Spleen (tissue), 11 donors: ENCODE measurements at regions not wholly inside any gene's neighbourhood (a gene's known extent, or its start where the extent isn't known, plus 50 kb on each side); places are given as distances from the start of the nearest gene placed in this dataset.

Experiments used
- DNase-seq: peaks from one replicate; pipeline ENCODE4 v3.0.0-alpha.2; 2020
- H3K27ac ChIP-seq, 8 donors: fragments of 200-600 bp; sonication (generic) in 7 of 8; 1 replicate in 4 of 8; 2 replicates in 4 of 8; pipeline versions ENCODE4 v1.5.0 to v1.8.0; 2016 to 2021; ENCODE audit warnings: inconsistent platforms in 4 of 8, mild to moderate bottlenecking in 4 of 8, moderate library complexity in 1 of 8
- H3K27me3 ChIP-seq, 7 donors: fragments of 200-600 bp; sonication (generic) in 6 of 7; replicated peaks in 1 of 7; 1 replicate in 4 of 7; 2 replicates in 3 of 7; pipeline versions ENCODE4 v1.5.0 to v1.8.0; 2016 to 2021; ENCODE audit warnings: inconsistent platforms in 3 of 7, mild to moderate bottlenecking in 1 of 7
- H3K36me3 ChIP-seq, 6 donors: fragments of 200-600 bp; sonication (generic) in 5 of 6; 1 replicate in 4 of 6; 2 replicates in 2 of 6; pipeline versions ENCODE4 v1.5.0 to v1.8.0; 2016 to 2021; ENCODE audit warnings: inconsistent platforms in 2 of 6
- H3K4me1 ChIP-seq, 6 donors: fragments of 200-600 bp; sonication (generic) in 5 of 6; 1 replicate in 3 of 6; 2 replicates in 3 of 6; pipeline versions ENCODE4 v1.5.0 to v1.8.0; 2016 to 2021; ENCODE audit warnings: inconsistent platforms in 3 of 6
- H3K4me3 ChIP-seq, 8 donors: fragments of 200-600 bp; sonication (generic) in 7 of 8; 1 replicate in 4 of 8; 2 replicates in 4 of 8; pipeline versions ENCODE4 v1.5.0 to v1.8.0; 2016 to 2021; ENCODE audit warnings: inconsistent platforms in 4 of 8, mild to moderate bottlenecking in 4 of 8, moderate library complexity in 2 of 8
- H3K9me3 ChIP-seq, 8 donors: fragments of 200-600 bp; sonication (generic) in 7 of 8; 1 replicate in 4 of 8; 2 replicates in 4 of 8; pipeline versions ENCODE4 v1.5.0 to v1.8.0; 2016 to 2021; ENCODE audit warnings: inconsistent platforms in 4 of 8
- POLR2A ChIP-seq, 3 donors: fragments of 450-650 bp; IDR thresholded peaks; one replicate each; pipeline ENCODE4 v1.5.1; 2017; ENCODE audit warnings: antibody characterized with exemption in 3 of 3, mild to moderate bottlenecking in 1 of 3
- POLR2AphosphoS5 ChIP-seq, 3 donors: sonication (generic); formaldehyde crosslinking; IDR thresholded peaks; one replicate each; pipeline ENCODE4 v1.5.1; 2017; ENCODE audit warnings: antibody characterized with exemption in 3 of 3
- WGBS, 5 donors: extraction: QIAGEN DNeasy Blood & Tissue Kit in 3 of 5; methylation state at CpG; one replicate each; pipeline versions ENCODE4 v1.1.5 to v1.1.7; 2013 to 2018; 5-methylcytosine and 5-hydroxymethylcytosine counted together
- intact Hi-C: fragments of 100-400 bp; cut with DNase I; formaldehyde crosslinking; loops from one replicate; pipeline ENCODE4 v1.15.0; 2023; ENCODE audit warnings: low total_unique reads
- TF ChIP-seq, protein P1 (sequence below), 11 experiments: fragments of 200-600 bp in 7 of 11; fragments of 450-650 bp in 4 of 11; sonication (generic) in 4 of 11; IDR thresholded peaks in 8 of 11; conservative IDR thresholded peaks in 3 of 11; 1 replicate in 7 of 11; 2 replicates in 4 of 11; pipeline versions ENCODE4 v1.4.0 to v1.8.0; 2016 to 2021; ENCODE audit warnings: antibody characterized with exemption in 11 of 11, inconsistent platforms in 4 of 11, mild to moderate bottlenecking in 1 of 11
- donor health status: healthy with polysubstance abuse.
- donor health status: DM: no; HTN: no; CAD: no; lungs with moderate emphysema.
- donor health status: DM: no; HTN: no; CAD: no.
- donor health status: Bipolar disorder and iron deficiency.
- donor health status: healthy.
- donor health status: DM: no; HTN: no; CAD: no.
- donor health status: DM: yes; HTN: yes; CAD: no.

DNA sequence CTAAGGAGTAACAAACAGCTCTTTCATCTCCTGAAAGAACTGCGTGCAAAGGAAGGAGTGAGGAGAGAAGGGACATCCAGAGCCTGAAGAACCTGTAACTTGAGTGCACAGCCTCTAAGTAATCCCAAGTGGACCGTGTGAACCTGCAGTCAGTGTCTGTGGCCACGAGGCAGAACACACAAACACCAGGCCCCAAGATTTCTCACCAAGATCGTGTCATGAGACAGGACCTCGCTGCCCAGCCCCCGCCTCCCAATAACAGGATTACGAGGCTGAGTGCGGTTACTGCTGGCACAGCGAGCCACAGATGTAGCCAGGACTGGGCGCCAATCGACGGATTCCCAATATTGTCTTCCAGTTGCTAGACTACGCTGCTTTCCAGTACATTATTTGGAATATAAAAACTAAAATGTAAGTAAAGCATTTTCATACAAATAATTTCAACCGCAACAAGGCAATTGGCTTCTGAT lies 101.3 kb upstream of the SLC25A33 start:
- no peaks in the 10 kb centered on the region for H3K9me3 ChIP-seq
- WGBS, 5 donors = 87 to 92% (median 88%) methylated on average over 14 of the region's 14 CpGs
- H3K27ac ChIP-seq = no peak overlapping the region
- peaks cover 0 to 30% (median 2%) of the 10 kb centered on the region in 6 donors for H3K4me1 ChIP-seq
- TF ChIP-seq, protein P1, sequence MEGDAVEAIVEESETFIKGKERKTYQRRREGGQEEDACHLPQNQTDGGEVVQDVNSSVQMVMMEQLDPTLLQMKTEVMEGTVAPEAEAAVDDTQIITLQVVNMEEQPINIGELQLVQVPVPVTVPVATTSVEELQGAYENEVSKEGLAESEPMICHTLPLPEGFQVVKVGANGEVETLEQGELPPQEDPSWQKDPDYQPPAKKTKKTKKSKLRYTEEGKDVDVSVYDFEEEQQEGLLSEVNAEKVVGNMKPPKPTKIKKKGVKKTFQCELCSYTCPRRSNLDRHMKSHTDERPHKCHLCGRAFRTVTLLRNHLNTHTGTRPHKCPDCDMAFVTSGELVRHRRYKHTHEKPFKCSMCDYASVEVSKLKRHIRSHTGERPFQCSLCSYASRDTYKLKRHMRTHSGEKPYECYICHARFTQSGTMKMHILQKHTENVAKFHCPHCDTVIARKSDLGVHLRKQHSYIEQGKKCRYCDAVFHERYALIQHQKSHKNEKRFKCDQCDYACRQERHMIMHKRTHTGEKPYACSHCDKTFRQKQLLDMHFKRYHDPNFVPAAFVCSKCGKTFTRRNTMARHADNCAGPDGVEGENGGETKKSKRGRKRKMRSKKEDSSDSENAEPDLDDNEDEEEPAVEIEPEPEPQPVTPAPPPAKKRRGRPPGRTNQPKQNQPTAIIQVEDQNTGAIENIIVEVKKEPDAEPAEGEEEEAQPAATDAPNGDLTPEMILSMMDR (IDR thresholded peaks at IDR 0.05 in 8 of 11, conservative IDR thresholded peaks at IDR 0.05 in 3 of 11) = no peak
- TF ChIP-seq POLR2AphosphoS5 (IDR thresholded peaks at IDR 0.05) (no peak), POLR2A (IDR thresholded peaks at IDR 0.05) (no peak)
- H3K4me3 ChIP-seq = no peak overlapping the region
- DNase-seq = no peak
- no peaks in the 10 kb centered on the region for H3K36me3 ChIP-seq
- intact Hi-C loops = no loop called here
- H3K27me3 ChIP-seq = no peaks in the 10 kb centered on the region

GRCh38 chr1:9438431-9439073 lies 100.7 kb upstream of the SLC25A33 start:
- intact Hi-C loops = no loop called here
- H3K9me3 ChIP-seq = no peaks in the 10 kb centered on the region
- H3K4me3 ChIP-seq = no peak overlapping the region
- no peak for TF ChIP-seq POLR2AphosphoS5 (IDR thresholded peaks at IDR 0.05)
- TF ChIP-seq, protein P1 (IDR thresholded peaks at IDR 0.05 in 8 of 11, conservative IDR thresholded peaks at IDR 0.05 in 3 of 11) = no peak
- TF ChIP-seq POLR2A (IDR thresholded peaks at IDR 0.05) = no peak
- no peaks in the 10 kb centered on the region for H3K36me3 ChIP-seq
- peaks cover 0 to 30% (median 2%) of the 10 kb centered on the region in 6 donors for H3K4me1 ChIP-seq
- 57 to 77% (median 65%) methylated on average over 12 of the region's 12 CpGs for WGBS, 5 donors
- no peaks in the 10 kb centered on the region for H3K27me3 ChIP-seq
- H3K27ac ChIP-seq = no peak overlapping the region
- DNase-seq = no peak

DNA sequence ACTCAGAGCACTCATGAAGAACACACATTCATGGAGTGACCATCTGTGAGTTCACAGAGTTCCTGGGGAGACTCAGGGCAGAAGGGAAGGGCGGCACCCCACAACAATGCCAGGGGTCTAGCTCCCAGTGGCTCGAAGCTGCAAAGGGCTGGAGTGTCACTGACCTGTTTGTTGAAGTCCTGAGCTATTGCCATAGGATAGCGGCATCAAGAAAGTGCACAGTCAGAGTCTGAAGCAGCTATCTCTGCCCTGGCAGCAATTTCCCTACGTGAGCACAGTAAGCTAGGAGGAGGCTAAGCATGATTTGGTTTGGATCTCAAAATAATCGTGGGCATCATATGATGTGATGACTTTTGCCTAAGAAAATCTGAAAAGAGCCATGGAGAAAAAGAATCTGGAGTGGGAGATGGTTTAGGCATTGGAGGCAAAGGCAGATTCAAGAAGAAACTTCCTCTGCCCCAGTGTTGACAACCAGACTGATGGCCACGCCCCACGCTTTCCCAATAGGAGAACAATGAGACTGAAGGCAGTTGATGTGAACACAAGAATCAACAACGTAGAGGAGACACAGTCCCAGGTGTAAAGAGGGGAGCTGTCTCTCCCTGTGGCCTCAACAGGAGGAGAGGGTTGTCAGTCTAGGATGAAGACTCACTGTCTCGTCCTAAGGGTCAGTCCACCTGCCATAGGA lies 100.0 kb upstream of the SLC25A33 start:
- Histone ChIP-seq H3K4me3 (no peak overlapping the region), H3K4me1 (peaks cover 0 to 28% (median 2%) of the 10 kb centered on the region in 6 donors), H3K36me3 (no peaks in the 10 kb centered on the region), H3K27me3 (no peaks in the 10 kb centered on the region), H3K9me3 (no peaks in the 10 kb centered on the region), H3K27ac (no peak overlapping the region)
- TF ChIP-seq, protein P1 (IDR thresholded peaks at IDR 0.05 in 8 of 11, conservative IDR thresholded peaks at IDR 0.05 in 3 of 11) = no peak
- TF ChIP-seq POLR2A (IDR thresholded peaks at IDR 0.05) = no peak
- no peak for TF ChIP-seq POLR2AphosphoS5 (IDR thresholded peaks at IDR 0.05)
- 66 to 83% (median 75%) methylated on average over 9 of the region's 9 CpGs for WGBS, 5 donors
- no peak for DNase-seq
- intact Hi-C loops = no loop called here

DNA sequence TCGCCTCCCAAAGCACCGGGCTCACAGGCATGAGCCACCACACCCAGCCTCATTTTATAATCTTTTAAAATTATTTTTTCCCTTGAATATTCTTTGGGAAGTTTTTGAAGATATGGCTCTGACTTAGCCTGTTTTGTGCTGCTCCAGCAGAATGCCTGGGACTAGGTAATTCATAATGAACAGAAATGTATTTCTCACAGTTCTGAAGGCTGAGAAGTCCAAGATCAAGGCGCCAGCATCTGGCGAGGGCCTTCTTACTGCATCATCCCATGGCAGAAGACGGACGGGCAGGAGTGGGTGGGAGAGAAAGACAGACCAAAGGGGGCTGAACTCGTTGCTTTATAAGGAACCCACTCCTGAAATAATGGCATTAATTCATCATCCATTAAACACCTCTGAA lies 99.0 kb upstream of the SLC25A33 start:
- 84 to 93% (median 86%) methylated on average over 7 of the region's 7 CpGs for WGBS, 5 donors
- intact Hi-C loops = no loop called here
- Histone ChIP-seq H3K4me3 (no peak overlapping the region), H3K9me3 (no peaks in the 10 kb centered on the region), H3K27ac (no peak overlapping the region), H3K27me3 (no peaks in the 10 kb centered on the region), H3K4me1 (peaks cover 0 to 21% (median 0%) of the 10 kb centered on the region in 6 donors), H3K36me3 (no peaks in the 10 kb centered on the region)
- no peak for DNase-seq
- TF ChIP-seq, protein P1 (IDR thresholded peaks at IDR 0.05 in 8 of 11, conservative IDR thresholded peaks at IDR 0.05 in 3 of 11) = no peak
- TF ChIP-seq POLR2A (IDR thresholded peaks at IDR 0.05) = no peak
- TF ChIP-seq POLR2AphosphoS5 (IDR thresholded peaks at IDR 0.05) = no peak
